NCI-H2196 (cell line): ENCODE measurements at regions not wholly inside any gene's neighbourhood (a gene's known extent, or its start where the extent isn't known, plus 50 kb on each side); places are given as distances from the start of the nearest gene placed in this dataset.
"Not testable (repeated sequence)": the region's sequence is repeated elsewhere in the genome, so short reads cannot be mapped to it uniquely, and the experiment has no call there.

Source experiments
- DNase-seq: peaks from one replicate; lab custom pipeline; 2025; ENCODE audit not compliant: unreplicated experiment; lab: John Stamatoyannopoulos, UW

DNA sequence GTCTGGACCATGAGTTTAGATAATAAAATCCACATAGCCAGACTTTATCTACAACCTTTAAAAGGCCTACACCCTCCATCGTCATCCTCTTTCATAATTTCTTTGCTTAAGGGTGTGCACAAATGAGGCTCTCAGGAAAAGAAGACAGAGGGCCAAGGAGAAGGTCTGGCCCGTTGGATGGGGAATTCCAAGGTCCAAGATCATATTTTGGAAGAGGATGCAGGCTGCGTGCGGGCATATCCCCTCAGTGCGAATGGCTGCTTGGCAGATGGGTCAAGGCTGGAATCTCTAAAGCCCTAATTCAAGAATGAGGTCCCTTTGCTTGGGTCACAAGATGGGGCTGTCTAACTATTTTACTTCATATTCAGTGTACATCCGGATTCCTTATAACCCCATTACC is 782.2 kb upstream of the NCAM2 start:
- no peak for DNase-seq

DNA sequence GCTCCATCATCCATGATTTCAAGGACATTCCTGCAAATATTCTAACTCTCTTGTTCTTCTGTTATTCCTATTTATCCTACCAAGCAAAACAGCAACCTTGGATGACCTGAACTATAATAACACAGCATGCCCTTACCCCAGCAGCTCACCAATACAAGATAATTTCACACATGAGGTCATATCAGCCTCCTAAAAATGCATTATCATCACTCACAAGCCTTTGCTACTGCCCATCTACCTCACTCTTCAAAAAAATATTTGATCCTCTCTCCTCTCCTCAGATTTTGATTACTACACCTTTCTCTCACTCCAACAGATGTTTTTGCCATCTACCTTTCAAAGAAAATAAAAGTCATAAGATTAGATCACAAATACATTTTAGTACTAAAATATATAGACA is 777.6 kb upstream of the NCAM2 start:
- no peak for DNase-seq

DNA sequence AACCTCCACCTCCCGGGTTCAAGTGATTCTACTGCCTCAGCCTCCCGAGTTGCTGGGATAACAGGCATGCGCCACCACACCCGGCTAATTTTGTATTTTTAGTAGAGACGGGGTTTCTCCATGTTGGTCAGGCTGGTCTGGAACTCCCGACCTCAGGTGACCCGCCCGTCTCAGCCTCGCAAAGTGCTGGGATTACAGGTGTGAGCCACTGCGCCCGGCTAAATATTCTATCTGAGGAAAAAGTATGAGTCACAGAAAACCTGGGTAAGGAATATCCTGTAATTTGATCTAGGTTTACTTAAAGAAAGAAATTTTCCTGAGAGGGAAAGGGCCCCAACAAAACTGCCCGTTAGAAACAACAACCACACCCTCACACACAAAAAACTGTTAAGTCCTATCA is 776.2 kb upstream of the NCAM2 start:
- not testable (repeated sequence) for DNase-seq

- DNase-seq = not testable (repeated sequence)
Observed at GRCh38 chr21:20236649-20237048, 761.6 kb upstream of the NCAM2 start.

DNA sequence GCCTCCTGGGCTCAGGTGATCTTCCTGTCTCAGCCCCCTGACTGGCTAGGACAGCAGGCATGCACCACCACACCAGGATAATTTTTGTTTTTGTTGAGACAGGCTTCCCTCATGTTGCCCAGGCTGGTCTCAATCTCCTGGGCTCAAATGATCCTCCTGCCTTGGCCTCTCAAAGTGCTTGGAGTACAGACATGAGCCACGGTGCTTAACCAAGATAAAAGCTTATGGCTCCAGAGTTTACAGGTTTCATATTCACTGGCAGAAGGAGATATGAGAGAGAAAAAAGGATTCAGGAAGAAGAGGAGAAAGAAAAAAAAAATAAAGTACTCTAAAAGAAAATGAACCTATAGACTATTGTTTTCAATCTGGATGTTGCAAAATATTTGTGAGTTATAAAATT is 748.8 kb upstream of the NCAM2 start:
- DNase-seq = no peak

DNA sequence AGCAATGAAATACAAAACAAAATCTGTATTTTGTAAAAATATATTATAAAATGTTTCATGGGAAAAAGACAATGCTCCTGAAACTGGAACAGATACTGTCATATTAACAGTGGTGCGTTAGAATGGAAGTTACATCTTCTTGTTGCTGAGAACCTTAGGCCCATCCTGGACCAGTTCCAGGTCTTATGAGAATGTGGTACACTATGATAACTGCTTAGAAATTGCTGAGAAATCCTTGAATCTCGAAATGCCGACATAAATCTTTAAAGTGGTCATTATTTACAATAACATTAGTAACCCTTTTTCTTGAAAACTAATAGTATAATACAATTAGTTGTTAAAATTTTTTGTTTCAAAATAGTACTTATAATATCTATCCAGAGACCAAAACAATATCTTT is 747.9 kb upstream of the NCAM2 start:
- no peak for DNase-seq

GRCh38 chr21:20253261-20253660 is 744.9 kb upstream of the NCAM2 start:
- DNase-seq = no peak

DNA sequence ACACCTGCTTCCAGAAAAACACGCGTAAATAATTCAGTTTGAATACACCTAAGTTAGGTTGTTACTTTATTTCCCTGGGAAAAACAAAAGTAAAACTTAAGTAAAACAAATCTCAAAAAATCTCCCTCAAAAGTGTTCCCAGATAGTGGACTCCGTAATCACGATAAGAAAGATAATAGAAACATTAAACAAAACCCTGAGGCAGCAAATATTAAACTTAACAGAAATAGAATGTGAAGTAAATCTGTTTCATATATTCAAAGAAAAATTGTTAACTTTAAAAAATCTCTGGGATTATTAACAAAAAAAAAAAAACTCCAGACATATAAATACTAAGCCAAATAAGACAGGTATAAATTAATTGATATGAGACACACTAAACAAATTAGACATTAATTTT is 743.2 kb upstream of the NCAM2 start:
- DNase-seq = no peak

DNA sequence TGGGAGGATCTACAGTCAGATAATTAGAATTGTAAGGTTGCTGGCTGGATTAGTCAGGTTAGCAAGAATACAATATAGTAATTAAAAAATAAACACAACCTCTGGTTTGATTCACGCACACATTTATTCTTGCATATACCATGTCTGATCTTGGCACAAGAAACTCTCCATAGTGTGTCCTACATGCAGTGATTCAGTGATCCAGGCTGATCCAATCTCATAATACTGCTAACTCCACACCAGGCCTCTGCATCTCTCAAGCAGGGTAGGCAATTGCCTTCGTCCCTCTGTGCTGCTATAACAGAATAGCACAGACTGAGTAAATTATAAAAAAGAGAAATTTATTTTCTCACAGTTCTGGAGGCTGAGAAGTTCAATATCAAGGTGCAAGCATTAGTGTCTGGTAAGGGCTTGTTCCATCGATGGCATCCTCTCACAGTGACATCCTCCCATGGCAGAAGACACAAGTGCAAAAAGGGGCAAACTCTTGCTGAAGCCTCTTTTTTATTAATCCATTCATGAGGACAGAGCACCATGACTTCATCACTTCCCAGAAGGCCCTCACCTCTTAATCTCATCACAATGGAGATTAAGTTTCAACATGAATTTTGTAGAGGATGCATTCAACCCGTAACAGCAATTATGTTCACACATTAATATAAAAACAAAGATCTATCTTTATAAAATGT is 741.0 kb upstream of the NCAM2 start:
- no peak for DNase-seq

DNA sequence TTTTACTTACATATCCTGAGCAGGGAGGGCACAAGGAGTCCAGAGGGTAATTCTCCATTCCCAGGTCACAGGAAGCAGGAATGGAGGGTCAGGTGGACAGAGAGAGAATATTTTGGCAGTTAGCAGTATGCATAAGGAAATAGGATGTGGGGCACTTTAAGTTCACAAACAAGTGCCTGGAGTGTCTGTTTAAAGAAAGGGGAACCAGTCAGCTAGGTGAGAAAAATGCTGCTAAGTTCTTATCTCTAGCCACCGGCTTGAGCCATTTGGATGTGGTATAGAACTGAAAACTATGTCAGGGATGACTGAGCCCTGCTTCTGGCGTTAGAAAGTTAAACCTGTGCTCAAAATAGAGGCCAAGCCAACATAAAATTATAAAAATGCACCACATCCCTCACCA is 739.7 kb upstream of the NCAM2 start:
- no peak for DNase-seq

GRCh38 chr21:20259031-20259867 is 739.0 kb upstream of the NCAM2 start:
- no peak for DNase-seq

DNA sequence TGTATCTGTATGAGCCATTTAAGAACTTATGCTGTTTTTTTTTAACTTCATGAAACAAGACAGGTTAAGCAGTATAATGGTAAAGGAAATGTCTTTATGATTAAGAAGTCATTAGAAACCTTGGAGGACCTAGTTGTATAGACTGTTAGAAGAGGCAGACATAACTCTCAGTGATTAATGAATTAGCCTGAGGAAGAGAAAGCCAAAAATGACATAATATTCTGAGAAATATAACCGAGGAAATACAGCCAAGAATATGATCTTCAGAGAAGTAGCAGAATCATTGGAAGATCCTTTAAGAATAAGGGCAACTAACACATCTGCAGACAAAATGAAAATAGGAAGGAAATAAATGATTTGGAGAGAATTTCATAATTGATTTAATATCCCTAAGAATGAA is 738.1 kb upstream of the NCAM2 start:
- no peak for DNase-seq

DNA sequence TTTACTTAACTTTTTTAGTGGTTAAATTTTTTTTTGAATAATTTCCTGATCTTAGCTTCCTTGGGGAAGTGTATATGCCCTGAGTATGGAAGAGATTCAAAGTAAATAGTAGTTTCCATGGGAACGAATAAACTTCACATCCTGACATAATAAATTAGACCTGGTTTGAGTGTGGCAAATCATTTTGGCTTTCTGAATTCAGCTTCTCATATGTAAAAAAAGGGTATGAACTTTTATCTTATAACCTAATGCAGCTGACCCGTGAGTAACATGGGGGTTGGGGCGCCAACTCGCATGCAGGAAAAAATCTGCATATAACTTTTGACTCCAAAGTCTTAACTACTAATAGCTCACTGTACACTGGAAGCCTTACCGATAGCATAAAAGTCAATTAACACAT is 736.8 kb upstream of the NCAM2 start:
- no peak for DNase-seq

- DNase-seq = no peak
Observed at GRCh38 chr21:20265707-20266440, 732.3 kb upstream of the NCAM2 start.

DNA sequence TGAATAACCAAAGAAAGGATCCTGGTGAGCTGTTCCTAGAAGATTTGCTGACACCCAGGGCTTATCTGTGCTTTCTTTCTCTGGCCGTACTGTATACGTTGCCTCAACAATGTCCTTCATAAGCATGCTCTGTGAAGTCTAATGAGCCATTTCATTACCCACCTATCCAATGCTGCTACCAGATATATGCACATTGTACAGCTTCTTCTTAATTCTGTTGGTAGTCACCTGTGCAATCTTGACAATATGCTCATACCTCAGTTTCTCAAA is 731.8 kb upstream of the NCAM2 start:
- DNase-seq = no peak

DNA sequence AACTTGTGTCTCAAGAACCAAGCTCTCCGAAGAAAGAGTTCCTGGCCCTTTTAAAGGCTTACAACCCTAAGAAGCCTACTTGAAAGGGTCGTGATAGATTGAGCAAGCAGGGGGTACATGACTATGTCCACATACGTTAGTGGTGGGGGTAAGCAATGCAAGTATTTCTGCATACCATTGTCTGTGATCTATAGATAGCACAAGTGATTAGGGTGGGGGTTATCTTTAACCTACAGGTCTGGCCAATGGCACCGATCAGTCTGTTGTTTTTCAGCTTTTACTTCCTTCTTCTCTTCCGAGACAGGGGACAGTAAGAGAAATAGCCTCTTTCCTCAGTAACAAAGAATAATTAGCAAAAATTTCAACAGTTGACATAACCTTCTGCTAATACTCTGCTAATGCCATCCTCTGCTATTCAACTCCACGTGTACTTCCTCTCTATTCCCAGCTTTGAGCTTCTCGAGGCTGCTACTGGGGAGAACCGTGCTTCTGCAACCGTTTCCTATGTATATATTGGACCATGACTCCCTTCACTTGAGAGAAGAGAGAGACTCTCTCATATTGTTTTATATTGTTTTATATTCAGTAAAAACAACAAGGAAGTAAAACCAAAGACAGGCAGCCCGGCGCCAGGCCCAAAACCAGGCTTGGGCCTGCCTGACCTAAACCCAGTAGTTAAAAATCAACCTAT is 727.7 kb upstream of the NCAM2 start:
- no peak for DNase-seq

GRCh38 chr21:20272791-20273362 is 725.3 kb upstream of the NCAM2 start:
- no peak for DNase-seq

GRCh38 chr21:20276377-20276776 is 721.8 kb upstream of the NCAM2 start:
- DNase-seq = no peak

DNA sequence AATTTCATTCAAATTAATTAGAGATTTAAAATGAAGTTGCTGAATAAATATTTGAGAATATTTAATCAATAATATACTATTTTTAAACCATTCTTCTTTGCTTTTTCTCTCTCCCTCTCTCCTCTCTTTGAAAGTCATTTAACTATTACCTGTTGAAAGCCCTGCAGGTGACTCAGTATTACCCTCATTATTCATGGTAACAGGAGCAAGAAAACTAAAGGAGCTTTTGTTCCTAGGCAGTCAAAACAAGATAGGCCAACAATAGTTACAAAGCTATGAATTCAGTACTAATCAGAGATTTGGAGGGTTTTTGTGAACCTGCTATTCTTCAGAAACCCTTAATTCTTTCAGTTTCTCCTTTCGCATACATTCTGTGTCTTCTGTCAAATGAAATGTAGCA is 721.3 kb upstream of the NCAM2 start:
- DNase-seq = no peak

DNA sequence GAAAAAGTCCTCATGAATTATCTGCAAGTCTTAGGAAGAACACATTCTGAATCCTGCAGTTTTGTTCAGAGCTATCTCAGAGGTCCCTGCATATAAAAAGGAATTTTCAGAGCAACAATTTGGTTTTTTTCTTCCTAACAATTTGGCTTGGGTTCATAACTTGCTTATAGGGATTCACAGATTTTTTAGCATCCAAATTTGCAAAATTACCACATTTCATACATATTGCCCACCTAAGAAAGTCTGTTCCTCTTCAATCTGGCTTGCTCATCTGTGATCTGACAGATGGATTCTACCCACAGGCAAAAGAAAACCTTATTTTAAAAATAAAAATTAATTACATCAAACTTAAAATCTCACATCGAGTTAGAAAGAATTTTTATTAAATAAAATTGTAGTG is 714.4 kb upstream of the NCAM2 start:
- no peak for DNase-seq

- no peak for DNase-seq
Observed at GRCh38 chr21:20292280-20292679, 705.9 kb upstream of the NCAM2 start.
